GM12864 (cell line): ENCODE measurements at regions not wholly inside any gene's neighbourhood (a gene's known extent, or its start where the extent isn't known, plus 50 kb on each side); places are given as distances from the start of the nearest gene placed in this dataset.

Source experiments
- DNase-seq: peaks from one replicate; pipeline ENCODE4 v3.0.0-alpha.2; 2011; ENCODE audit warnings: low read depth
- H3K4me3 ChIP-seq: 2 replicates; pipeline ENCODE4 v1.5.1; 2011; ENCODE audit warnings: mild to moderate bottlenecking, low read depth, low read length, control low read depth
- TF ChIP-seq, protein P1 (sequence below): IDR thresholded peaks from 2 replicates; pipeline ENCODE4 v1.5.1; 2011; ENCODE audit warnings: low read depth, mild to moderate bottlenecking, moderate library complexity, low read length, control low read depth, inconsistent platforms; ENCODE audit errors: missing control alignments

DNA sequence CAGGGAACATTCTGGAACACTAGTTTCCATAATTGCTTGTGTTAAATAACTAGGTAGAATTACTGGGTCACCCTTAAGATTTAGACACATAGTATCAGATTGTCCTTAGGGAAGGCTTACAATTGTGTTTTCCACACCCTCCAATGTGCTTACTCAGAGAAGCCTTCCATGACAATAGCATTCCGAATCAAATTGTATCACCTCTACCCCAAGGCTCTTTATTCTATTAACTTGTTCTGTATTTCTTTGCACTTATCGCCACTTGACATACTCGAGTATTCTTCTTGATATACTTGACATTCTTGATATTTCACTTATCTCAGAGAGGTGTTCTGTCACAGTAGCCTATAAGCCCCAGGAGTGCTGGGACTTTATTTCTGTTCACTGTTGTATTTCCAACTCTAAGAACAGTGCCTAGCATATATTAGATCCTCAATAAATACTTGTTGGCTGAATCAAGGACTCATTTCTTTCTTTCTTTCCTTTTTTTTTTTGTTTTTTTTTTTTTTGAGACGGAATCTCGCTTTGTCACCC, 238.9 kb upstream of the PDZRN3 start:
- TF ChIP-seq, protein P1, sequence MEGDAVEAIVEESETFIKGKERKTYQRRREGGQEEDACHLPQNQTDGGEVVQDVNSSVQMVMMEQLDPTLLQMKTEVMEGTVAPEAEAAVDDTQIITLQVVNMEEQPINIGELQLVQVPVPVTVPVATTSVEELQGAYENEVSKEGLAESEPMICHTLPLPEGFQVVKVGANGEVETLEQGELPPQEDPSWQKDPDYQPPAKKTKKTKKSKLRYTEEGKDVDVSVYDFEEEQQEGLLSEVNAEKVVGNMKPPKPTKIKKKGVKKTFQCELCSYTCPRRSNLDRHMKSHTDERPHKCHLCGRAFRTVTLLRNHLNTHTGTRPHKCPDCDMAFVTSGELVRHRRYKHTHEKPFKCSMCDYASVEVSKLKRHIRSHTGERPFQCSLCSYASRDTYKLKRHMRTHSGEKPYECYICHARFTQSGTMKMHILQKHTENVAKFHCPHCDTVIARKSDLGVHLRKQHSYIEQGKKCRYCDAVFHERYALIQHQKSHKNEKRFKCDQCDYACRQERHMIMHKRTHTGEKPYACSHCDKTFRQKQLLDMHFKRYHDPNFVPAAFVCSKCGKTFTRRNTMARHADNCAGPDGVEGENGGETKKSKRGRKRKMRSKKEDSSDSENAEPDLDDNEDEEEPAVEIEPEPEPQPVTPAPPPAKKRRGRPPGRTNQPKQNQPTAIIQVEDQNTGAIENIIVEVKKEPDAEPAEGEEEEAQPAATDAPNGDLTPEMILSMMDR = no peak
- H3K4me3 ChIP-seq = no peak overlapping the region
- DNase-seq = no peak

DNA sequence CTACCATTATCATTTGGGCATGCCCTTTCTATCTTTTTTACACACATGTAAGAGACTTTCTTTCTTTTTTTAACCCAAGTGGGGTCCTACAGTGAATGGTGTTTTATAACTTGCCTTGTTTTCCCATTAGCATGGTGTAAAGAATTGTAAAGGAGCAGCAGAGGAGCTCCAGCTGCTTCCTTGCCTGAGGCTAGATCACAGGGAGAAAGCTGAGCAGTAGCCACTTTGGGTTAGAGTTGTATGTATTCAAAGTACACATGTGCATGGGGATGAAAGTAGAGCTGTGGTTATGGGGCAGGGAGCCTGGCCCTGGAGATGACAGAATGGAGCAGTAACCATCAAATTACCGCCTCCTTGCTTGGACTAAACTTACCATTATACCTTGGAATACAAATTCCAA, 231.1 kb upstream of the PDZRN3 start:
- H3K4me3 ChIP-seq = no peak overlapping the region
- no peak for DNase-seq
- TF ChIP-seq, protein P1 = no peak

DNA sequence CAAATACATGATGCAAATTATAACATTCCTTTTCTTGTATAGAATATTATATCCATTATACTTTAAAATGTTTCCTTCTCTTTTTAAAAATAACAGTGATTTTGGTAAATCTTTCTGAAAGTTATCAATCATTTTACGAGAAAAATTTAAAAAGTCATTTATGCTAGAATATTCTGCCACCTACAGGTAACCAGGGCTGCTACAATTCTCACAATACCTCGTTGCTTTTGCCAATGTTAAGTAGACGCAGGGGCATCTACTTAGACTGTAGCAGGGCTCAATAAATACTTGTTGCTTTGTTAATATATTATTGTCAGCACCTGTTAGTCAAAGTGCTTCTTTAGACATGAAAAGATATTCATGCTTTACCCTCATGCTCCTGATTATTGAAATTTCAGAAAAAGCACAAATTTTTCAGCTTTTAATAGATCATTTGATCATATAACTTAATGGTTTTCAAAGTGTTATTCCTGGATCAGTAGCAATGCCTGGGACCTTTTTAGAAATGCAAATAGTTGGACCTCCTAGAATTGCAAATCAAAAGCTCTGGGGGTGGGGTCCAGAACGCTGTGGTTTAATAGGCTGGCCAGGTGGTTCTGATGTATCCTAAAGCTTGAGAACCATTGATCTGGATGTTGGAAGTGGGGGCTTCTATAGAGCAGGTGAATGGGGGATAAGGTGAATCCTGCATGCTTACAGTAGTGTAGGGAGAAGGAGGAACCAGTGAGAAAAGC, 223.6 kb upstream of the PDZRN3 start:
- TF ChIP-seq, protein P1 = peak; percentile 34
- no peak overlapping the region for H3K4me3 ChIP-seq
- DNase-seq = no peak

DNA sequence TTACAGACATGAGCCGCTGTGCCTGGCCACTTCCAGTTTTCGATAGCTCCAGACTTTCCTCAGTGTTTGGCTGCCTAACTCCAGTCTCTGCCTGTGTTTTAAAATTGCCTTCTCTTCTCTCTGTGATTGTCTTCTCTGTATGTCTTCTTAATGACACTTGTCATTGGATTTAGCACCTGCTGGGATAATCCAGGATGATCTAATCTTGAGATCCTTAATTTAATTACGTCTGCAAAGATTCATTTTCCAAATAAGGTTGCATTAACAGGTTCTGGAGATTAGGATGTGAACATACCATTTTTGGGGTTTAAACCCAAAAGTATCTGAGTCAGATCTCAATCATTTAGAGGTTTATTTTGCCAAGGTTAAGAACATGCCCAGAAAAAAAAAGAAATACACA, 222.2 kb upstream of the PDZRN3 start:
- TF ChIP-seq, protein P1 = no peak
- H3K4me3 ChIP-seq = no peak overlapping the region
- DNase-seq = no peak

DNA sequence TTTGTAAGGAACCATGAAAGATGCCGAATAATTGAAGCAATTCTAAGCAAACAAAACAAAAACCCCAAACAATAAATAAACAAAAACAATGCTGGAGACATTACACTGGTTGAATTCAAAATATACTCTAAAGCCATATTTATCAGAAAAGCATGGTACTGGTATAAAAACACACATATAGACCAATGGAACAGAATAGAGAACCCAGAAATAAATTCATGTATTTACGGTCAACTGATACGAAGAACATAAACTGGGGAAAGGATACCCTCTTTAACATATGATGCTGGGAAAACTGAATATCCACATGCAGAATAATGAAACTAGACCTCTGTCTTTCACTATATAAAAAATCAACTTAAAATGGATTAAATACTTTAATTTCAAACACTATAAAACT, 214.3 kb upstream of the PDZRN3 start:
- no peak for DNase-seq
- no peak overlapping the region for H3K4me3 ChIP-seq
- TF ChIP-seq, protein P1 = no peak

DNA sequence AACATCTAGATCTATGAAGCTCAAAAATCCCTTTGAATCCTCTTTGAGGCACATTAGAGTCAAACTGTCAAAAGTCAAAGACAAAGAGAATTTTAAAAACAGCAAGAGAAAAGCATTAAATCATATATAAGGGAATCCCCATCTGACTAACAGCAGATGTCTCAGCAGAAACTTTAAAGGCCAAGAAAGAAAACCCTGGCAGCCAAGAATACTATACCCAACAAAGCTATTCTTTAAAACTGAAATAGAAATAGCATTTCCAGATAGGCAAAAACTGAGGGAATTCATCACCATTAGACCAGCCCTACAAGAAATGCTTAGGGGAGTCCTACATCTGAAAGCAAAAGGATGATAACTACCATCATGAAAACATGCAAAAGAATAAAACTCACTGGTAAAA, 211.2 kb upstream of the PDZRN3 start:
- H3K4me3 ChIP-seq = no peak overlapping the region
- no peak for DNase-seq
- TF ChIP-seq, protein P1 = no peak

DNA sequence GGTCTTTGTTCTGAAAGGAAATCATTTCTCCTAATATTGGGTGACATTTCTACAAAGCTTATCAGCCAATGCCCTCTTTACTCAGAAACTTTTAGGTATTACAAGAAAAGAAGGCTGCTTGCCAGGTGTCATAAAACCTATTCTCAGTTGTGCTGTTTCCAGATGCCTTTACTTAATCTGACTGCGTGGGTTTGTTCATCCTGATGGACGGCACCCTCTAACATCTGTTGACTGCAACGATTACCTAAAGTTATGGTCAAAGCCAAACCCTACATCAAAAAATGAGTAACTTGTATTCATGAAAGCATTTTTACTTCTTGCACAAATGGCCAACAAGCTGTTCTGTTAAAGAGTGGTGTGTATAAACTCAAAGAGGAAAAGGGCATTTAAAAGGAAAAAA, 207.7 kb upstream of the PDZRN3 start:
- no peak overlapping the region for H3K4me3 ChIP-seq
- DNase-seq = no peak
- TF ChIP-seq, protein P1 = no peak
